ENCODE measurements at regions not wholly inside any gene's neighbourhood (a gene's known extent, or its start where the extent isn't known, plus 50 kb on each side); places are given as distances from the start of the nearest gene placed in this dataset.

DNA sequence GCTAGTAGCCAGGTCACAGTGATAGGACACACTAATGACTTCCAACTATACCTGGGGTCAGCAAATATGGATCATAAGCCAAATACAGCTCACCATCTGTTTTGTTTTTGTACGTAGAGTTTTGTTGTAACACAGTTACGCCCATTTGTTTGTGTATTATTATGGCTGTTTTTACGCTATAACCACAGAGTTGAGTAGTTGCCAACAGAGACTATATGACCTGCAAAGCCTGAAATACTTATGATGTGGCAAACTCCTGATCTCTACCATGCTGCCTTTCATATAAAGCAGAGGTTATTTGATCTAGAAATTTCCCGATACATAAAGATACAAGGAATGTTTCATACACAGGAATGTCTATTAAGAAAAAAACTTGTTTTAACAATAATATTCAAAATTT is 152.2 kb downstream of the HNMT start:
- no peak for TF ChIP-seq CTCF (IDR thresholded peaks at IDR 0.05)
- TF ChIP-seq POLR2AphosphoS5 (IDR thresholded peaks at IDR 0.05), result no peak

All from esophagus muscularis mucosa (tissue), 3 donors.